ENCODE measurements at regions not wholly inside any gene's neighbourhood (a gene's known extent, or its start where the extent isn't known, plus 50 kb on each side); places are given as distances from the start of the nearest gene placed in this dataset.

GRCh38 chr14:51328772-51329353 lies 88.8 kb downstream of the TMX1 start:
- no peak overlapping the region for H3K4me3 ChIP-seq
- H3K4me1 ChIP-seq = peaks cover 16% of the 10 kb centered on the region
- DNase-seq (no peak), ATAC-seq (no peak)
- no peaks in the 10 kb centered on the region for H3K36me3 ChIP-seq
- H3K9me3 ChIP-seq = no peaks in the 10 kb centered on the region
- H3K27ac ChIP-seq = no peak overlapping the region
- no peak for TF ChIP-seq CTCF (IDR thresholded peaks at IDR 0.05)
- intact Hi-C loops (cut with DNase I) = no loop called here
- H3K27me3 ChIP-seq = no peaks in the 10 kb centered on the region

- no peak overlapping the region for H3K27ac ChIP-seq
- TF ChIP-seq CTCF (IDR thresholded peaks at IDR 0.05) = no peak
- DNase-seq (no peak), ATAC-seq (no peak)
- no peaks in the 10 kb centered on the region for H3K36me3 ChIP-seq
- no peak overlapping the region for H3K4me3 ChIP-seq
- intact Hi-C loops (cut with DNase I) = no loop called here
- H3K9me3 ChIP-seq = no peaks in the 10 kb centered on the region
- no peaks in the 10 kb centered on the region for H3K27me3 ChIP-seq
- peaks cover 16% of the 10 kb centered on the region for H3K4me1 ChIP-seq
These were observed 91.7 kb downstream of the TMX1 start for GRCh38 chr14:51331486-51332367.

- Histone ChIP-seq H3K4me3 (no peak overlapping the region), H3K27ac (no peak overlapping the region), H3K36me3 (no peaks in the 10 kb centered on the region), H3K4me1 (peaks cover 6% of the 10 kb centered on the region), H3K27me3 (no peaks in the 10 kb centered on the region), H3K9me3 (no peaks in the 10 kb centered on the region)
- TF ChIP-seq CTCF (IDR thresholded peaks at IDR 0.05) = no peak
- intact Hi-C loops (cut with DNase I) = no loop called here
- DNase-seq = no peak
- ATAC-seq = no peak
These were observed 93.3 kb downstream of the TMX1 start for GRCh38 chr14:51333299-51333698.

GRCh38 chr14:51333901-51334521 lies 94.0 kb downstream of the TMX1 start:
- DNase-seq (no peak), ATAC-seq (no peak)
- Histone ChIP-seq H3K9me3 (no peaks in the 10 kb centered on the region), H3K27me3 (no peaks in the 10 kb centered on the region), H3K27ac (no peak overlapping the region), H3K4me3 (no peak overlapping the region), H3K4me1 (no peaks in the 10 kb centered on the region), H3K36me3 (no peaks in the 10 kb centered on the region)
- intact Hi-C loops (cut with DNase I) = no loop called here
- TF ChIP-seq CTCF (IDR thresholded peaks at IDR 0.05) = no peak

GRCh38 chr14:51334566-51334965 lies 94.5 kb downstream of the TMX1 start:
- no peaks in the 10 kb centered on the region for H3K27me3 ChIP-seq
- no peak overlapping the region for H3K4me3 ChIP-seq
- H3K9me3 ChIP-seq = no peaks in the 10 kb centered on the region
- H3K36me3 ChIP-seq = no peaks in the 10 kb centered on the region
- DNase-seq (no peak), ATAC-seq (no peak)
- no peak overlapping the region for H3K27ac ChIP-seq
- H3K4me1 ChIP-seq = no peaks in the 10 kb centered on the region
- no peak for TF ChIP-seq CTCF (IDR thresholded peaks at IDR 0.05)
- intact Hi-C loops (cut with DNase I) = no loop called here
